HG03135 (cell line): ENCODE measurements at regions not wholly inside any gene's neighbourhood (a gene's known extent, or its start where the extent isn't known, plus 50 kb on each side); places are given as distances from the start of the nearest gene placed in this dataset.

ENCODE experiments used
- ATAC-seq: cut with Tn5 transposase; IDR thresholded peaks from one replicate; pipeline ENCODE4 v1.9.1; 2021; ENCODE audit warnings: mild to moderate bottlenecking, moderate library complexity; ENCODE audit not compliant: unreplicated experiment

GRCh38 chr4:79489506-79489905 is 81.5 kb upstream of the GK2 start:
- no peak for ATAC-seq

GRCh38 chr4:79476196-79476595 is 68.2 kb upstream of the GK2 start:
- ATAC-seq = no peak

- no peak for ATAC-seq
Observed at GRCh38 chr4:79473439-79473724, 65.4 kb upstream of the GK2 start.

GRCh38 chr4:79472693-79473438 is 64.8 kb upstream of the GK2 start:
- no peak for ATAC-seq

GRCh38 chr4:79472036-79472435 is 64.0 kb upstream of the GK2 start:
- no peak for ATAC-seq

GRCh38 chr4:79471309-79471708 is 63.3 kb upstream of the GK2 start:
- no peak for ATAC-seq

GRCh38 chr4:79467246-79467932 is 59.4 kb upstream of the GK2 start:
- no peak for ATAC-seq

- ATAC-seq = no peak
Observed at GRCh38 chr4:79466621-79467020, 58.6 kb upstream of the GK2 start.
